ENCODE measurements at regions not wholly inside any gene's neighbourhood (a gene's known extent, or its start where the extent isn't known, plus 50 kb on each side); places are given as distances from the start of the nearest gene placed in this dataset.

GRCh38 chr12:42780671-42781070 lies 191.1 kb upstream of the PRICKLE1 start:
- TF ChIP-seq CTCF (IDR thresholded peaks at IDR 0.05; ENCODE audit: low read depth, low read length) = no peak
- TF ChIP-seq POLR2A (IDR thresholded peaks at IDR 0.05; ENCODE audit: extremely low read depth, insufficient read length) = no peak
